ENCODE measurements at regions not wholly inside any gene's neighbourhood (a gene's known extent, or its start where the extent isn't known, plus 50 kb on each side); places are given as distances from the start of the nearest gene placed in this dataset.

- H3K9ac ChIP-seq (ENCODE audit: low read length) = no peak overlapping the region
- H3K27me3 ChIP-seq (ENCODE audit: control insufficient read depth, insufficient read depth, low read length) = no peaks in the 10 kb centered on the region
These were observed 189.4 kb downstream of the DLL1 start for GRCh38 chr6:170101281-170102035.

GRCh38 chr6:170100046-170100445, 190.8 kb downstream of the DLL1 start:
- Histone ChIP-seq H3K27me3 (ENCODE audit: control insufficient read depth, insufficient read depth, low read length) (no peaks in the 10 kb centered on the region), H3K9ac (ENCODE audit: low read length) (no peak overlapping the region), H3K4me3 (ENCODE audit: low read depth, low read length) (no peak overlapping the region), H3K4me1 (ENCODE audit: control insufficient read depth, insufficient read depth, low read length) (peaks cover 8% of the 10 kb centered on the region), H3K9me3 (ENCODE audit: control insufficient read depth, insufficient read depth, low read depth, low read length) (peaks cover 11% of the 10 kb centered on the region; the same call in 1 of the 2 replicates), H3K36me3 (ENCODE audit: control insufficient read depth, insufficient read depth, low read length) (no peaks in the 10 kb centered on the region), H3K27ac (ENCODE audit: low read depth, low read length) (no peak overlapping the region)

More at GRCh38 chr6:170101281-170102035, 189.4 kb downstream of the DLL1 start:
- peaks cover 11% of the 10 kb centered on the region; the same call in 1 of the 2 replicates for H3K9me3 ChIP-seq (ENCODE audit: control insufficient read depth, insufficient read depth, low read depth, low read length)
- peaks cover 2% of the 10 kb centered on the region for H3K4me1 ChIP-seq (ENCODE audit: control insufficient read depth, insufficient read depth, low read length)
- no peak overlapping the region for H3K27ac ChIP-seq (ENCODE audit: low read depth, low read length)
- H3K36me3 ChIP-seq (ENCODE audit: control insufficient read depth, insufficient read depth, low read length) = no peaks in the 10 kb centered on the region
- no peak overlapping the region for H3K4me3 ChIP-seq (ENCODE audit: low read depth, low read length)

- H3K27me3 ChIP-seq (ENCODE audit: control insufficient read depth, insufficient read depth, low read length) = no peaks in the 10 kb centered on the region; the same call in 1 of the 2 replicates
- no peaks in the 10 kb centered on the region for H3K36me3 ChIP-seq (ENCODE audit: control insufficient read depth, insufficient read depth, low read length)
- H3K4me1 ChIP-seq (ENCODE audit: control insufficient read depth, insufficient read depth, low read length) = peaks cover 8% of the 10 kb centered on the region
- H3K9ac ChIP-seq (ENCODE audit: low read length) = no peak overlapping the region
- no peak overlapping the region for H3K4me3 ChIP-seq (ENCODE audit: low read depth, low read length)
- peaks cover 11% of the 10 kb centered on the region; the same call in 1 of the 2 replicates for H3K9me3 ChIP-seq (ENCODE audit: control insufficient read depth, insufficient read depth, low read depth, low read length)
- no peak overlapping the region for H3K27ac ChIP-seq (ENCODE audit: low read depth, low read length)
These were observed 191.5 kb downstream of the DLL1 start for GRCh38 chr6:170099387-170099786.

GRCh38 chr6:170098428-170099170, 192.3 kb downstream of the DLL1 start:
- H3K4me1 ChIP-seq (ENCODE audit: control insufficient read depth, insufficient read depth, low read length) = peaks cover 8% of the 10 kb centered on the region
- peaks cover 11% of the 10 kb centered on the region; the same call in 1 of the 2 replicates for H3K9me3 ChIP-seq (ENCODE audit: control insufficient read depth, insufficient read depth, low read depth, low read length)
- H3K27me3 ChIP-seq (ENCODE audit: control insufficient read depth, insufficient read depth, low read length) = no peaks in the 10 kb centered on the region; the same call in 1 of the 2 replicates
- no peak overlapping the region for H3K27ac ChIP-seq (ENCODE audit: low read depth, low read length)
- no peaks in the 10 kb centered on the region for H3K36me3 ChIP-seq (ENCODE audit: control insufficient read depth, insufficient read depth, low read length)
- H3K4me3 ChIP-seq (ENCODE audit: low read depth, low read length) = no peak overlapping the region
- H3K9ac ChIP-seq (ENCODE audit: low read length) = no peak overlapping the region

GRCh38 chr6:170097505-170098427, 193.1 kb downstream of the DLL1 start:
- Histone ChIP-seq H3K27ac (ENCODE audit: low read depth, low read length) (no peak overlapping the region), H3K4me1 (ENCODE audit: control insufficient read depth, insufficient read depth, low read length) (peaks cover 8% of the 10 kb centered on the region), H3K27me3 (ENCODE audit: control insufficient read depth, insufficient read depth, low read length) (no peaks in the 10 kb centered on the region; the same call in 1 of the 2 replicates), H3K9ac (ENCODE audit: low read length) (no peak overlapping the region), H3K4me3 (ENCODE audit: low read depth, low read length) (no peak overlapping the region), H3K9me3 (ENCODE audit: control insufficient read depth, insufficient read depth, low read depth, low read length) (peaks cover 11% of the 10 kb centered on the region; the same call in 1 of the 2 replicates), H3K36me3 (ENCODE audit: control insufficient read depth, insufficient read depth, low read length) (no peaks in the 10 kb centered on the region)

- Histone ChIP-seq H3K27ac (ENCODE audit: low read depth, low read length) (no peak overlapping the region), H3K4me1 (ENCODE audit: control insufficient read depth, insufficient read depth, low read length) (peaks cover 8% of the 10 kb centered on the region), H3K9ac (ENCODE audit: low read length) (no peak overlapping the region), H3K9me3 (ENCODE audit: control insufficient read depth, insufficient read depth, low read depth, low read length) (peaks cover 11% of the 10 kb centered on the region; the same call in 1 of the 2 replicates), H3K36me3 (ENCODE audit: control insufficient read depth, insufficient read depth, low read length) (no peaks in the 10 kb centered on the region), H3K4me3 (ENCODE audit: low read depth, low read length) (no peak overlapping the region), H3K27me3 (ENCODE audit: control insufficient read depth, insufficient read depth, low read length) (no peaks in the 10 kb centered on the region; the same call in 1 of the 2 replicates)
These were observed 193.9 kb downstream of the DLL1 start for GRCh38 chr6:170096803-170097504.

- Histone ChIP-seq H3K27me3 (ENCODE audit: control insufficient read depth, insufficient read depth, low read length) (no peaks in the 10 kb centered on the region; the same call in 1 of the 2 replicates), H3K4me3 (ENCODE audit: low read depth, low read length) (no peak overlapping the region), H3K9me3 (ENCODE audit: control insufficient read depth, insufficient read depth, low read depth, low read length) (peaks cover 11% of the 10 kb centered on the region; the same call in 1 of the 2 replicates), H3K4me1 (ENCODE audit: control insufficient read depth, insufficient read depth, low read length) (peaks cover 8% of the 10 kb centered on the region; the same call in 1 of the 2 replicates), H3K27ac (ENCODE audit: low read depth, low read length) (no peak overlapping the region), H3K36me3 (ENCODE audit: control insufficient read depth, insufficient read depth, low read length) (no peaks in the 10 kb centered on the region), H3K9ac (ENCODE audit: low read length) (no peak overlapping the region)
These were observed 194.6 kb downstream of the DLL1 start for GRCh38 chr6:170096191-170096802.

- H3K9ac ChIP-seq (ENCODE audit: low read length) = no peak overlapping the region
These were observed 195.5 kb downstream of the DLL1 start for GRCh38 chr6:170095273-170095981.

GRCh38 chr6:170094686-170095272, 196.1 kb downstream of the DLL1 start:
- Histone ChIP-seq H3K9ac (ENCODE audit: low read length) (no peak overlapping the region), H3K9me3 (ENCODE audit: control insufficient read depth, insufficient read depth, low read depth, low read length) (no peaks in the 10 kb centered on the region), H3K27ac (ENCODE audit: low read depth, low read length) (no peak overlapping the region), H3K36me3 (ENCODE audit: control insufficient read depth, insufficient read depth, low read length) (no peaks in the 10 kb centered on the region), H3K4me1 (ENCODE audit: control insufficient read depth, insufficient read depth, low read length) (peaks cover 8% of the 10 kb centered on the region; the same call in 1 of the 2 replicates), H3K4me3 (ENCODE audit: low read depth, low read length) (no peak overlapping the region), H3K27me3 (ENCODE audit: control insufficient read depth, insufficient read depth, low read length) (no peaks in the 10 kb centered on the region; the same call in 1 of the 2 replicates)

More at GRCh38 chr6:170095273-170095981, 195.5 kb downstream of the DLL1 start:
- Histone ChIP-seq H3K9me3 (ENCODE audit: control insufficient read depth, insufficient read depth, low read depth, low read length) (peaks cover 2% of the 10 kb centered on the region; the same call in 1 of the 2 replicates), H3K4me1 (ENCODE audit: control insufficient read depth, insufficient read depth, low read length) (peaks cover 8% of the 10 kb centered on the region; the same call in 1 of the 2 replicates), H3K27ac (ENCODE audit: low read depth, low read length) (no peak overlapping the region), H3K27me3 (ENCODE audit: control insufficient read depth, insufficient read depth, low read length) (no peaks in the 10 kb centered on the region; the same call in 1 of the 2 replicates), H3K4me3 (ENCODE audit: low read depth, low read length) (no peak overlapping the region), H3K36me3 (ENCODE audit: control insufficient read depth, insufficient read depth, low read length) (no peaks in the 10 kb centered on the region)
